Cerebellar cortex (tissue), 1 donor: ENCODE measurements at regions not wholly inside any gene's neighbourhood (a gene's known extent, or its start where the extent isn't known, plus 50 kb on each side); places are given as distances from the start of the nearest gene placed in this dataset.
"Not testable (repeated sequence)": the region's sequence is repeated elsewhere in the genome, so short reads cannot be mapped to it uniquely, and the experiment has no call there.

Experiments used
- DNase-seq: peaks from one replicate; pipeline ENCODE4 v3.0.0-alpha.2; 2015; ENCODE audit warnings: low spot score

GRCh38 chr16:6725634-6726331 lies 606.9 kb upstream of the RBFOX1 start:
- DNase-seq = peak; percentile 82

- DNase-seq = peak; percentile 77
Observed at GRCh38 chr16:6725206-6725605, 607.4 kb upstream of the RBFOX1 start.

- DNase-seq = no peak
Observed at GRCh38 chr16:6722786-6723185, 609.9 kb upstream of the RBFOX1 start.

- DNase-seq = no peak
Observed at GRCh38 chr16:6714510-6714909, 618.1 kb upstream of the RBFOX1 start.

GRCh38 chr16:6709736-6710135 lies 622.9 kb upstream of the RBFOX1 start:
- DNase-seq = peak; percentile 98

- DNase-seq = no peak
Observed at GRCh38 chr16:6708576-6709215, 623.9 kb upstream of the RBFOX1 start.

- no peak for DNase-seq
Observed at GRCh38 chr16:6704306-6704930, 628.2 kb upstream of the RBFOX1 start.

GRCh38 chr16:6701096-6701495 lies 631.5 kb upstream of the RBFOX1 start:
- DNase-seq = no peak

- DNase-seq = no peak
Observed at GRCh38 chr16:6698548-6698947, 634.1 kb upstream of the RBFOX1 start.

- peak; percentile 55 for DNase-seq
Observed at GRCh38 chr16:6695666-6696065, 637.0 kb upstream of the RBFOX1 start.

GRCh38 chr16:6694636-6695035 lies 638.0 kb upstream of the RBFOX1 start:
- DNase-seq = no peak

- not testable (repeated sequence) for DNase-seq
Observed at GRCh38 chr16:6693418-6693817, 639.2 kb upstream of the RBFOX1 start.

GRCh38 chr16:6692874-6693273 lies 639.8 kb upstream of the RBFOX1 start:
- no peak for DNase-seq

- peak; percentile 79 for DNase-seq
Observed at GRCh38 chr16:6690741-6691140, 641.9 kb upstream of the RBFOX1 start.

- no peak for DNase-seq
Observed at GRCh38 chr16:6689643-6690042, 643.0 kb upstream of the RBFOX1 start.

GRCh38 chr16:6687593-6687992 lies 645.1 kb upstream of the RBFOX1 start:
- DNase-seq = no peak

- peak; percentile 86 for DNase-seq
Observed at GRCh38 chr16:6684076-6684673, 648.5 kb upstream of the RBFOX1 start.

- DNase-seq = peak; percentile 36
Observed at GRCh38 chr16:6682142-6682811, 650.4 kb upstream of the RBFOX1 start.

GRCh38 chr16:6678586-6678985 lies 654.1 kb upstream of the RBFOX1 start:
- DNase-seq = no peak

GRCh38 chr16:6674071-6674470 lies 658.6 kb upstream of the RBFOX1 start:
- no peak for DNase-seq

- no peak for DNase-seq
Observed at GRCh38 chr16:6672507-6672906, 660.1 kb upstream of the RBFOX1 start.

- no peak for DNase-seq
Observed at GRCh38 chr16:6667393-6667792, 665.3 kb upstream of the RBFOX1 start.
